Transverse colon (tissue), 4 donors: ENCODE measurements at regions not wholly inside any gene's neighbourhood (a gene's known extent, or its start where the extent isn't known, plus 50 kb on each side); places are given as distances from the start of the nearest gene placed in this dataset.

Experiments used
- CTCF ChIP-seq, 5 experiments: fragments of 200-600 bp in 3 of 5; fragments of 450-650 bp in 2 of 5; sonication (generic) in 3 of 5; IDR thresholded peaks; 1 replicate in 2 of 5; 2 replicates in 3 of 5; pipeline ENCODE4 v1.5.1; 2016 to 2017; ENCODE audit warnings: antibody characterized with exemption in 5 of 5, inconsistent platforms in 3 of 5, mild to moderate bottlenecking in 2 of 5, moderate library complexity in 1 of 5
- EP300 ChIP-seq: sonication (generic); formaldehyde crosslinking; IDR thresholded peaks from one replicate; pipeline ENCODE4 v1.6.1; 2017; ENCODE audit warnings: antibody characterized with exemption, low read depth
- POLR2A ChIP-seq: fragments of 450-650 bp; IDR thresholded peaks from one replicate; pipeline ENCODE4 v1.6.1; 2016; ENCODE audit warnings: antibody characterized with exemption, mild to moderate bottlenecking, moderate library complexity
- POLR2AphosphoS5 ChIP-seq, 3 donors: sonication (generic); formaldehyde crosslinking; IDR thresholded peaks; one replicate each; pipeline ENCODE4 v1.6.1; 2016; ENCODE audit warnings: antibody characterized with exemption in 3 of 3

- no peak for TF ChIP-seq POLR2A
- TF ChIP-seq CTCF (IDR thresholded peaks at IDR 0.05): no peak
- no peak for TF ChIP-seq EP300
- no peak for TF ChIP-seq POLR2AphosphoS5 (IDR thresholded peaks at IDR 0.05)
These were observed 251.8 kb upstream of the MKI67 start for GRCh38 chr10:128377988-128378387.
